ENCODE measurements at regions not wholly inside any gene's neighbourhood (a gene's known extent, or its start where the extent isn't known, plus 50 kb on each side); places are given as distances from the start of the nearest gene placed in this dataset.

DNA sequence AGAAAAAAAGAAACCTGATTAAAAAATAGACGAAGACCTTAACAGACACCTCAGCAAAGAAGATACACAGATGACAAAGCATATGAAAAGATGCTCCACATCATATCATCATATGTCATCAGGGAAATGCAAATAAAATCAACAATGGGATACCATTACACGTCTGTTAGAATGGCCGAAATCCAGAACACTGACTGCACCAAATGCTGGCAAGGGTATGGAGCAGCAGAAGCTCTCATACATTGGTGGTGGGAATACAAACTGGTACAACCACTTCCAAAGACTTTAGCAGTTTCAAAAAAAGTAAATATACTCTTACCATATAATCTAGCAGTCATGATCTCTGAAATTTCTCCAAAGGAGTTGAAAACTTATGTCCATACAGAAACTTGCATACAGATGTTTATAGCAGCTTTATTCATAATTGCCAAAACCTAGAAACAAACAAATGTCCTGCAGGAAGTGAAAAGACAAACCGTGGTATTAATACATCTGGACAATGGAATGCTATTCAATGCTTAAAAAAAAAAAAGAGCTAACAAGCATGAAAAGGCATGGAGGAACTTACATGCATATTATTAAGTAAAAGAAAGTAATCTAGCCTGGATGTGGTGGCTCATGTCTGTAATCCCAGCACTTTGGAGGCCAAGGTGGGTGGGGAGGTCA, 107.4 kb downstream of the HES1 start:
- no peaks in the 10 kb centered on the region for H3K9me3 ChIP-seq
- no peak overlapping the region for H3K27ac ChIP-seq
- intact Hi-C loops (cut with DNase I), result no loop called here
- 79 to 84% methylated on average over 4 of the region's 4 CpGs for WGBS, 2 donors
- H3K4me3 ChIP-seq, result no peak overlapping the region
- TF ChIP-seq POLR2AphosphoS5 (IDR thresholded peaks at IDR 0.05) (no peak), POLR2A (IDR thresholded peaks at IDR 0.05) (no peak), EP300 (IDR thresholded peaks at IDR 0.05) (no peak)
- TF ChIP-seq, protein P1, sequence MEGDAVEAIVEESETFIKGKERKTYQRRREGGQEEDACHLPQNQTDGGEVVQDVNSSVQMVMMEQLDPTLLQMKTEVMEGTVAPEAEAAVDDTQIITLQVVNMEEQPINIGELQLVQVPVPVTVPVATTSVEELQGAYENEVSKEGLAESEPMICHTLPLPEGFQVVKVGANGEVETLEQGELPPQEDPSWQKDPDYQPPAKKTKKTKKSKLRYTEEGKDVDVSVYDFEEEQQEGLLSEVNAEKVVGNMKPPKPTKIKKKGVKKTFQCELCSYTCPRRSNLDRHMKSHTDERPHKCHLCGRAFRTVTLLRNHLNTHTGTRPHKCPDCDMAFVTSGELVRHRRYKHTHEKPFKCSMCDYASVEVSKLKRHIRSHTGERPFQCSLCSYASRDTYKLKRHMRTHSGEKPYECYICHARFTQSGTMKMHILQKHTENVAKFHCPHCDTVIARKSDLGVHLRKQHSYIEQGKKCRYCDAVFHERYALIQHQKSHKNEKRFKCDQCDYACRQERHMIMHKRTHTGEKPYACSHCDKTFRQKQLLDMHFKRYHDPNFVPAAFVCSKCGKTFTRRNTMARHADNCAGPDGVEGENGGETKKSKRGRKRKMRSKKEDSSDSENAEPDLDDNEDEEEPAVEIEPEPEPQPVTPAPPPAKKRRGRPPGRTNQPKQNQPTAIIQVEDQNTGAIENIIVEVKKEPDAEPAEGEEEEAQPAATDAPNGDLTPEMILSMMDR (IDR thresholded peaks at IDR 0.05), result no peak
- H3K27me3 ChIP-seq, result no peaks in the 10 kb centered on the region
- no peaks in the 10 kb centered on the region for H3K4me1 ChIP-seq
- DNase-seq, result no peak
- H3K36me3 ChIP-seq, result no peaks in the 10 kb centered on the region

DNA sequence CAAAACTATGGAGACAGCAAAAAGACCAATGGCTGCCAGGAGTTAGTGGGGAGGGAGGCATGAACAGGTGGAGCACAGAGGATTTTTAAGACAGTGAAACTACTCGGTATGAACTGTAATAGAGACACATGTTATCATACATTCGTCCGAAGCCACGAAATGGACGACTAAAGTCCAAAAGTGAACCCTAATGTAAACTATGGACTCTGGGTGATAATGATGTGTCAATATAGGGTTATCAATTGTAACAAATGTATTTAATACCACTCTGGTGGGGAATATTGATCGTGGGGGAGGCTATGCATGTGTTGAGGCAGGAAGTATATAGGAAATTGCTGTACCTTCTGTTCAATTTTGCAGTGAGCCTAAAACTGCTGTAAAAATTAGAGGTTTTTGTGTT, 107.0 kb downstream of the CPN2 start:
- H3K27ac ChIP-seq, result no peak overlapping the region
- H3K9me3 ChIP-seq, result no peaks in the 10 kb centered on the region
- no peaks in the 10 kb centered on the region for H3K36me3 ChIP-seq
- DNase-seq, result no peak
- peaks cover 0 to 4% (median 2%) of the 10 kb centered on the region in 4 donors for H3K4me1 ChIP-seq
- no peaks in the 10 kb centered on the region for H3K27me3 ChIP-seq
- 21 to 67% methylated on average over 6 of the region's 6 CpGs for WGBS, 2 donors
- intact Hi-C loops (cut with DNase I), result no loop called here
- H3K4me3 ChIP-seq, result no peak overlapping the region
- no peak for TF ChIP-seq POLR2A (IDR thresholded peaks at IDR 0.05)
- TF ChIP-seq EP300 (IDR thresholded peaks at IDR 0.05), result no peak
- TF ChIP-seq, protein P1 (IDR thresholded peaks at IDR 0.05), result no peak
- no peak for TF ChIP-seq POLR2AphosphoS5 (IDR thresholded peaks at IDR 0.05)

DNA sequence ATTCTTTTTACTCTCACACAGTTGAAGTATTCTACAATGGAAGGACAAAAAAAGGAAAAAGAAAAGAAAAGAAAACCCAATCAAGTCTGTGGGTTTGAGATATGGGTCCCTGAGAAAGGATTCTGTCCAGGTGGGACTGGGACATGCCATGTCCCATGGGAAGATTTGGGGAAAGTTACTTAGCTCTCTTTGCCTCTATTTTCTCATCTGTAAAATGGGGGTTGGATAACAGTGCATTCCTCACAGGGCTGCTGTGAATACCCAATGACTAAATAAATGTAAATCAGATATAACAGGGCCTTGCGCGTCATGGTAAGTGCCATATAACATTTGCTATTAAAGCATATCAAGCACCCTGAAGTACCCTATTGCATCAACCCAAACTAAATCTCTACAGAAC, 105.7 kb downstream of the CPN2 start:
- no peak overlapping the region for H3K4me3 ChIP-seq
- no peaks in the 10 kb centered on the region for H3K36me3 ChIP-seq
- H3K4me1 ChIP-seq, result peaks cover 0 to 17% (median 15%) of the 10 kb centered on the region in 4 donors
- no peaks in the 10 kb centered on the region for H3K27me3 ChIP-seq
- H3K27ac ChIP-seq, result no peak overlapping the region
- WGBS, 2 donors, result 96 to 100% methylated on average over 2 of the region's 2 CpGs
- H3K9me3 ChIP-seq, result no peaks in the 10 kb centered on the region
- TF ChIP-seq POLR2A (IDR thresholded peaks at IDR 0.05), result no peak
- TF ChIP-seq, protein P1 (IDR thresholded peaks at IDR 0.05), result no peak
- intact Hi-C loops (cut with DNase I), result no loop called here
- no peak for DNase-seq

DNA sequence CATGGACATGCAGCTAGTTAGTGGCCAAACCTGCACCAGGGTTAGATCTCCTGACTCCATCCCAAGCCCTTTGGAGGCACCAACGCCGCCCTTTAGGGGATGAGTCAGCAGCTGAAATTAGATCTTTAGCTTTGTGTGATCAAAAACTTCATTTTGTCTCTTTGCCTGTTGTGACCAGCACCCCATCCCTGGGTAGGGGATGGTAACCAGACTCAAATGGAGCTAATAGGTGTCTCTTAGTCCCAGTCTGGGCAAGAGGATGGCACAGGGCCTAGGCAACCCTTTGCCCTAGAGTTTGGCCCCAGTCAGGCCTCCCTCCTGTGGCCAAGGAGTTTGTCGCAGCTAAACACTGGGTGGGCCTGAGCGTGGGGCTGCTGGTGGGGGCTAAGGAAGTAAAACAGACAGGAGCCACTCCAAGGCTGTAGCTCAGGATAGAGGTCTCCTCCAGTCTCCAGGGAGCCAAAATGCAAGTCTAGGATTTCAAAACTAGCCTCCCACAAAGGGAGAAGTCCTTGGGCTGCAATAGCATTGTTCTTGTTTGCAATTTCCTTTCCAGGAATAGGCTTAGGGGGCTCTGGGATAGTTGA, 105.1 kb downstream of the CPN2 start:
- Histone ChIP-seq H3K9me3 (no peaks in the 10 kb centered on the region), H3K4me1 (peaks cover 0 to 23% (median 21%) of the 10 kb centered on the region in 4 donors), H3K27me3 (no peaks in the 10 kb centered on the region), H3K4me3 (no peak overlapping the region), H3K27ac (no peak overlapping the region), H3K36me3 (no peaks in the 10 kb centered on the region)
- WGBS, 2 donors, result 90 to 93% methylated on average over 4 of the region's 4 CpGs
- peak; percentile 39 for DNase-seq
- no peak for TF ChIP-seq POLR2A (IDR thresholded peaks at IDR 0.05)
- TF ChIP-seq EP300 (IDR thresholded peaks at IDR 0.05), result no peak
- no peak for TF ChIP-seq POLR2AphosphoS5 (IDR thresholded peaks at IDR 0.05)
- TF ChIP-seq, protein P1 (IDR thresholded peaks at IDR 0.05), result no peak
- intact Hi-C loops (cut with DNase I), result no loop called here

Measured in sigmoid colon (tissue), 6 donors.